Ascending aorta (tissue), 2 donors: ENCODE measurements at regions not wholly inside any gene's neighbourhood (a gene's known extent, or its start where the extent isn't known, plus 50 kb on each side); places are given as distances from the start of the nearest gene placed in this dataset.

Experiments
- DNase-seq, 2 donors: peaks; one replicate each; pipeline ENCODE4 v3.0.0-alpha.2; 2019; ENCODE audit warnings: low spot score in 2 of 2
- H3K27ac ChIP-seq, 2 donors: fragments of 200-600 bp; sonication (generic); one replicate each; pipeline ENCODE4 v1.5.1; 2016 to 2017; ENCODE audit warnings: mild to moderate bottlenecking in 1 of 2
- H3K27me3 ChIP-seq: fragments of 200-600 bp; sonication (generic); one replicate; pipeline ENCODE4 v1.5.1; 2017
- H3K36me3 ChIP-seq, 2 donors: fragments of 200-600 bp; sonication (generic); one replicate each; pipeline ENCODE4 v1.5.1; 2016
- H3K4me1 ChIP-seq, 2 donors: fragments of 200-600 bp; sonication (generic); one replicate each; pipeline ENCODE4 v1.5.1; 2016 to 2017; ENCODE audit warnings: mild to moderate bottlenecking in 1 of 2
- H3K4me3 ChIP-seq, 2 donors: fragments of 200-600 bp; sonication (generic); one replicate each; pipeline ENCODE4 v1.5.1; 2016 to 2017; ENCODE audit warnings: mild to moderate bottlenecking in 1 of 2
- H3K9me3 ChIP-seq, 2 donors: fragments of 200-600 bp; sonication (generic); one replicate each; pipeline ENCODE4 v1.5.1; 2016
- CTCF ChIP-seq, 3 experiments: fragments of 200-600 bp in 2 of 3; fragments of 450-650 bp in 1 of 3; sonication (generic) in 2 of 3; IDR thresholded peaks; one replicate each; pipeline ENCODE4 v1.5.1; 2016 to 2019; ENCODE audit warnings: antibody characterized with exemption in 3 of 3, mild to moderate bottlenecking in 1 of 3, moderate library complexity in 1 of 3
- intact Hi-C: fragments of 100-400 bp; cut with DNase I; formaldehyde crosslinking; loops from one replicate; pipeline ENCODE4 v1.15.1; 2023

DNA sequence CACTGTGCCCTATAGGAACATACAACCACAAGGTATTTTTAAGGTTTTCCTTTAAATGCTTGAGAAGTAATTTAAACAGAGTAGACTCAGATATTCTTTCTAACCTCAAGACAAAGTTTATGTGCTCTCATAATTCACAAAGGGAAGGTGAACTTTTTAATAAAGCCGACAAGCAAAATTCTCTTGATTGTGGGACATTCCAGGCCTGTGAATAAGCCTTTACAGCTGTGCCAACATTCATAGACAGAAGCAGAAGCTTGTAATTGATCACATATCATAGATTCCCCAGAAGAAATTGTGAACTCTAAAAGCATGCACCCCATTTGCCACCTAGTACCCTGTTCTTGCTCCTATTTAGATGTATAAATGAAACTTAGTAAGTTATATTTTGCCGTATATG, 1107.8 kb upstream of the SEMA6A start:
- Histone ChIP-seq H3K27ac (no peak overlapping the region), H3K4me1 (no peaks in the 10 kb centered on the region), H3K27me3 (no peaks in the 10 kb centered on the region), H3K4me3 (no peak overlapping the region), H3K36me3 (no peaks in the 10 kb centered on the region), H3K9me3 (no peaks in the 10 kb centered on the region)
- intact Hi-C loops: no loop called here
- no peak for DNase-seq
- TF ChIP-seq CTCF (IDR thresholded peaks at IDR 0.05): no peak

DNA sequence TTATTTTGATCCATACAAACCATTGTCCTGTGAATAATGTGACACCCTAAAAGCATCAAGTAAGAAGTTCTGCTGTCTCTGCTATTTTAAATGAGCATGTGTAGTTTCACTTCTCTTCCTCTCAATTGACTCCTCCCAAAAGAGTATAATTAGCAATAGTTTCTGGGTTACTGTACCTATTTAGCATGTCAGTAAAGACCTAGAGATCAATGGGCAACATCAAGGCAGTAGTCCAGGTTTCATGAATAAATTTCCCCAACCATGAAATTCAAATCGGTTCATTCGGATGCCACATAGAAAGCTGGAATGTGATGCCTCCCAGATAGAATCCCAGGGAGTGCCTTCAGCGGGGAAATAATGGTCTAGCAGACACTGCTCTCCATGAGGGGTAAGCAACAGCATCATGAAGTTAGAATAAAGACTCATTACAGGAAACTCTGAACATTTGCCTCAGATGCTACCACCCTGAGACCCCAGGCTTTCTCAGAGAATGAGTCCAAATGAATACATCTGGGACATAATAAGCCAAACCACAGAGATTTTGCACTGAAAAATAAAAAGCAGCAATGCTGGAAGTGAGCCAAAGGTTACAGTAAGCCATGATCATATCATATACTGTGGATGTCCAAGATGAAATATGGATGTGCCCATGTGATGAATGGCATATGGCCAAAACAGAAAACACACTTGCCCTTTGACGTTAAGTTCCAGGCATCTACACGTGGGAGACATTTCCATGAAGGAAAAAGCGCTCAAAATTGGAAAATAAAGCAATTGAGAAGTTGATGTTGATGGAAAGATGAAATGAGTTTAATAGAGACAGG, 1107.0 kb upstream of the SEMA6A start:
- H3K27me3 ChIP-seq: no peaks in the 10 kb centered on the region
- no peak for TF ChIP-seq CTCF (IDR thresholded peaks at IDR 0.05)
- DNase-seq: no peak
- no peak overlapping the region for H3K4me3 ChIP-seq
- intact Hi-C loops: no loop called here
- H3K36me3 ChIP-seq: no peaks in the 10 kb centered on the region
- H3K4me1 ChIP-seq: no peaks in the 10 kb centered on the region
- H3K27ac ChIP-seq: no peak overlapping the region
- H3K9me3 ChIP-seq: no peaks in the 10 kb centered on the region

- DNase-seq: no peak
- Histone ChIP-seq H3K4me3 (no peak overlapping the region), H3K36me3 (no peaks in the 10 kb centered on the region), H3K27ac (no peak overlapping the region), H3K27me3 (no peaks in the 10 kb centered on the region), H3K9me3 (no peaks in the 10 kb centered on the region), H3K4me1 (no peaks in the 10 kb centered on the region)
- no peak for TF ChIP-seq CTCF (IDR thresholded peaks at IDR 0.05)
- intact Hi-C loops: no loop called here
Observed at GRCh38 chr5:117680426-117680825, 1105.8 kb upstream of the SEMA6A start.

GRCh38 chr5:117679046-117679445, 1104.4 kb upstream of the SEMA6A start:
- H3K4me1 ChIP-seq: no peaks in the 10 kb centered on the region
- DNase-seq: no peak
- intact Hi-C loops: no loop called here
- H3K27me3 ChIP-seq: no peaks in the 10 kb centered on the region
- H3K27ac ChIP-seq: no peak overlapping the region
- no peaks in the 10 kb centered on the region for H3K36me3 ChIP-seq
- H3K9me3 ChIP-seq: no peaks in the 10 kb centered on the region
- no peak overlapping the region for H3K4me3 ChIP-seq
- TF ChIP-seq CTCF (IDR thresholded peaks at IDR 0.05): no peak

- no peaks in the 10 kb centered on the region for H3K27me3 ChIP-seq
- H3K4me3 ChIP-seq: no peak overlapping the region
- H3K27ac ChIP-seq: no peak overlapping the region
- H3K4me1 ChIP-seq: no peaks in the 10 kb centered on the region
- no peaks in the 10 kb centered on the region for H3K9me3 ChIP-seq
- intact Hi-C loops: no loop called here
- no peaks in the 10 kb centered on the region for H3K36me3 ChIP-seq
- no peak for TF ChIP-seq CTCF (IDR thresholded peaks at IDR 0.05)
- DNase-seq: no peak
Observed at GRCh38 chr5:117675646-117676045, 1101.0 kb upstream of the SEMA6A start.
